ENCODE measurements at regions not wholly inside any gene's neighbourhood (a gene's known extent, or its start where the extent isn't known, plus 50 kb on each side); places are given as distances from the start of the nearest gene placed in this dataset.
"Not testable (repeated sequence)": the region's sequence is repeated elsewhere in the genome, so short reads cannot be mapped to it uniquely, and the experiment has no call there.

- DNase-seq (no peak), ATAC-seq (ENCODE audit: poor library complexity) (no peak)
- intact Hi-C loops (cut with DNase I), result no loop called here
These were observed 213.4 kb downstream of the PALM2AKAP2 start for GRCh38 chr9:109993250-109993978.

DNA sequence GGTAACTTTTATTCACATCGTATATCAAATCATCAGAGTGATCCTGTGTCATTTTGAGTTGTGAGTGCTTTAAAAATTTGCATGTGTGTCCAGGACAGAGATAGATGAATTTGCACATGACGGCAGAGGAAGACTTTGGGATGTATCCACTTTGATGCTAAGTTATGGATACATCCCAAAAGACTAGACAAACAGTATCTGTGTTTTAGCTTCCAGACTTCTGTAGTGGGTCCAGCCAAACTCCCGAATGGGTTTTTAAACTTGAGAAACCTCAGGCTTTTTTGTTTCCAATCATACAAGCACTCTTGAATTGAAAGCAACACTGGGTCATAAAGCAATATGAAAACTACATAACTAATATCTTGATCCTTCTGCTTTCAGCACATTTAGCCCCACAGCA lies 213.8 kb downstream of the C9orf152 start:
- DNase-seq (no peak), ATAC-seq (ENCODE audit: poor library complexity) (no peak)
- intact Hi-C loops (cut with DNase I), result no loop called here

GRCh38 chr9:109996936-109997580 lies 210.9 kb downstream of the C9orf152 start:
- intact Hi-C loops (cut with DNase I), result no loop called here
- DNase-seq (no peak), ATAC-seq (ENCODE audit: poor library complexity) (no peak)

DNA sequence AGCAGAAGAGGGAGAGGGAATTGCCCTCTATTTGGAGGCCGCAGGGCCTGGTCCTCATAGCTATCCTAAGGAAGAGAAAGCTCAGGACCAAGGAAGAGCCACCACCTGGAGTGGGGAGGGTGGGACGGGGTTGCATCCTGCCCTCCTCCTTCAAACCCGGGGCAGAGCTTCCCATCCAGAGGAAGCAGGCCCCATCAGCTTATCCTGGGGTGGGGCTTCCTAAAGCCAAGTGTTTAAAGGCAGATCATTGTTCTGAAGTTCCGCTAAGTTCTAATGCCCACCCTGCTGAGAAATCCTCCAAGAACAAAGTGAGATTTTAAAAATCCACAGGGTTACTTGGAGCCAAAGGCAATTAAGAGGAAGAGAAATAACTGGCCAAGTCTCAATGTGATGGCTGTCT lies 210.3 kb downstream of the C9orf152 start:
- ATAC-seq (ENCODE audit: poor library complexity) (peak; percentile 31), DNase-seq (no peak)
- intact Hi-C loops (cut with DNase I), result no loop called here

GRCh38 chr9:110005521-110005920 lies 202.4 kb downstream of the C9orf152 start:
- intact Hi-C loops (cut with DNase I); DNase-seq; ATAC-seq (ENCODE audit: poor library complexity): not testable (repeated sequence)

- intact Hi-C loops (cut with DNase I), result no loop called here
- DNase-seq (no peak), ATAC-seq (ENCODE audit: poor library complexity) (no peak)
These were observed 201.3 kb downstream of the C9orf152 start for GRCh38 chr9:110006657-110007056.

DNA sequence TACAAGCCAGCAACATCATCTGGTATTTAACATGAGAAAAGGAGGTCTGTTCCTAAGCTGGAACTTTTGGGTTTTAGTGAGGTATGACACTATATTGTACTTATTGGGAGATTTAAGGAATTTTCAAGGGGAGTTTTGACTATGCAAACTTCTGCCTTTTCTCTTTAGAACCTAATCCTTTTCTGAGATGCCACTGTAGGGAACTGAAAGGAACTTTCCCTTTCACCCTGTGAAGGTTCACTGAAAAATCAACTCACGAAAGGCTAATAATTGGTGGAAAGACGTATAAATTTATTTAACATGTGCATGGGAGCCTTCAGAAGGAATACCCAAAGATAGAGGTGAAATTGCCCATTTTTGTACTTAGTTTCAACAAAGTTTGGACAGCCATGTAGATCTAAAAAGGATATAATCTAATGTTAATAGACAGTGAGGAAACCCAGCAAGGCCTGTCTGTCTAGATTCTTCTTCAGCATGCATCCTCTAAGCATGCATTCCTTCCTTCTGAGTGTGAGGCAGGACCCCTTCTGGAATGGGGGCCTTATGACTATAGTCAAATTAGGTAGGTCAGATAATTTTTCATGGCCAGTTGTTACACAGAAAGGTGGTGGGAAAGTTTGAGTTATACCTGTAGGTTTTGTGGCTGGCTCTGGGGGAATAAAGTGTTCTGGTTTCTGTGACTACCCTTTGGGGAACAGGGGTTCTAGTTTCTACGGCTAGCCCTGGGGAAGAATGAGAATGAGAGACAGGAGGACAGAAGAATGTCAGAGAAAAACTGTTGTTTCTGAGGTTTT lies 200.3 kb downstream of the C9orf152 start:
- intact Hi-C loops (cut with DNase I), result no loop called here
- no peak for ATAC-seq (ENCODE audit: poor library complexity)

DNA sequence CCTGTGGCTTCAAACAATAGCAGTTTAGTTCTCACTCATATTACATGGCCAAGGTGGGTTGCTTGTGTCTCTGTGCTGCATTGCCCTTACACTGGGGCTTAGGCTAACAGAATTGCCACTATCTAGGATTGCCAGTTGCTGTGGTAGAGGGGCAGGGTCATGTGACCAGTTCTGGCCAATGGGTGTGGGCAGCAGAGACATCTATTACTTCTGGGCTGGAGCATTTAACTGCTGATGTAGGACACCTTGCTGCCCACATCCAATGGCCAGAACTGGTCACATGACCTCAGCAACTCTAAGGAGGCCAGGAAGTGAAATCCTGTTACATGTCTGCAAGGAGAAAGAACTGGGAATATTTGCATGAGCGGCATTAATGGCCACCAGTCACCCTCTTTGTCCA lies 199.3 kb downstream of the C9orf152 start:
- no peak for DNase-seq
- intact Hi-C loops (cut with DNase I), result no loop called here
- ATAC-seq (ENCODE audit: poor library complexity), result no peak

More for the DNA sequence above, 200.3 kb downstream of the C9orf152 start:
- no peak for DNase-seq

DNA sequence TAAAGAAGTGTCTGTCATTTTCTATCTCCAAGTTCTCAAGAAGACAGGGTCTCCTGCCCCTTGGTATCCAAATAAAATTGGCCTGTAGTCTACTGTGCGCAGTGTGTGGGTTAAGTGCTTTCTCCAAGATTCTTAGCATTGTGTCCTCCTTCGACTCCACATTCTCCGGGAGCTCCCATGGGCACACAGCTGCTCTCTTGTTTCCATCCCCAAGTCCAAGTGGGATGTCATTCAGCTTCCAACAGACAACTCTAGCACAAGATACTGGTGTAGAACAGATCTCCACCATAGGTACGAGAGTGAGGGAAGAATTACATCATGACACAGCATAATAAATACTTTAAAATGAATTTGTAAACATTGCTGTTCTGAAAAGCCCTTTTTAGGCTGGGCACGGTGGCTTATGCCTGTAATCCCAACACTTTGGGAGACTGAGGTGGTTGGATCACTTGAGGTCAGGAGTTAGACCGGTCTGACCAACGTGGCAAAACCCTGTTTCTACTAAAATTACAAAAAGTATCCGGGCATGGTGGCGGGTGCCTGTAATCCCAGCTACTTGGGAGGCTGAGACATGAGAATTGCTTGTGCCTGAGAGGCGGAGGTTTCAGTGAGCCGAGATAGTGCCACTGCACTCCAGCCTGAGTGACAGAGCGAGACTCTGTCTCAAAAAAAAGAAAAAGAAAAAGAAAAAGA lies 196.2 kb downstream of the C9orf152 start:
- DNase-seq (no peak), ATAC-seq (ENCODE audit: poor library complexity) (no peak)
- intact Hi-C loops (cut with DNase I), result no loop called here

DNA sequence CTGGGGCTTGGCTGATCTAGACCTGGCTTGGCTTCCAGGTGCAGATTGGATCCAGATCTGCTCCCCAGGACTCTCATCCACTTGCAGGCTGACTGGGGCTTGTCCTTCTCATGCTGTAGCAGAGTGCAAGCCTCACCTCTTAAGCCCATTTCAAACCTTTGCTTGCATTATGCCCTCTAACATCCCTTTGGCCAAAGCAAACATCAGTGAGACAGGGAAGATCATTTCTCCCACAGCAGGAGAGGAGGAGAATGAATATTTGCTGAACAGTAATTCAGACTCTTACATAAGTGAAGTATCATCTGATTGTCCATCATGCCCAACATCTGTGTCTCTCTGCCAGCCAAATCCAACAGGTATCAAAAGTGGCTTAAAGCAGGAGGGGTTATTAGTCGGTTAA lies 194.9 kb downstream of the C9orf152 start:
- ATAC-seq (ENCODE audit: poor library complexity) (no peak), DNase-seq (no peak)
- intact Hi-C loops (cut with DNase I), result no loop called here

- ATAC-seq (ENCODE audit: poor library complexity) (no peak), DNase-seq (no peak)
- intact Hi-C loops (cut with DNase I), result no loop called here
These were observed 192.2 kb downstream of the C9orf152 start for GRCh38 chr9:110015759-110016158.

GRCh38 chr9:110016340-110016739 lies 191.6 kb downstream of the C9orf152 start:
- DNase-seq (no peak), ATAC-seq (ENCODE audit: poor library complexity) (no peak)
- intact Hi-C loops (cut with DNase I), result no loop called here

DNA sequence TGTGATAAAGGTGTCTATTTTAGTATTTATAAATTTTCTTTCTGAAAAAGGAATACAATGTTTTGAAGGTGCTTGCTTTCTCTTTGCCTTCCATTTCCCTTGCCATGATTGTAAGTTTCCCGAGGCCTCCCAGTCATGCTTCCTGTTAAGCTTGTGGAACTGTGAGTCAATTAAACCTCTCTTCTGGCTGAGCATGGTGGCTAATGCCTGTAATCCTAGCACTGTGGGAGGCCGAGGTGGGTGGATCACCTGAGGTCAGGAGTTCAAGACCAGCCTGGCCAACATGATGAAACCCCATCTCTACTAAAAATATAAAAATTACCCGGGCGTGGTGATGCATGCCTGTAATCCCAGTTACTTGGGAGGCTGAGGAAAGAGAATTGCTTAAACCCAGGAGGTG lies 187.7 kb downstream of the C9orf152 start:
- ATAC-seq (ENCODE audit: poor library complexity), result not testable (repeated sequence)

DNA sequence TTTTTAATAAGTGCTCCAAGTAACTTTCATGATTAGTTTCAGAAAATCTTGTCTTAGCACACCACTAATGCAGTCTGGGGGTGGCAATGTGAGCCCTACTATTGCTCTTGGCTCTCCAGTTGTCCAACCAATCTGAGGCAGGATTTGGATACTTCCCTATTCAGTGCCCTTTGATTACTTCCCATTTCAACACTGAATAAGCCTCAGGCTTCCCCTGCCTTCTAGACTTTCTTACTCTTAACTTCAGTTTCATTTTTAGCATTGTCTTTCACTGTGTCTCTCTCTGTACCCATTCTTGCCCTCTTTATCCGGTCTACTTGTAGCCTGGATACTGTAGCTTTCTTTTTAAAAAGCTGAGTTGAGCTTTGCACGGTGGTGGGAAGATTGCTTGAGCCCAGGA lies 186.1 kb downstream of the C9orf152 start:
- ATAC-seq (ENCODE audit: poor library complexity) (peak; percentile 52), DNase-seq (no peak)
- intact Hi-C loops (cut with DNase I), result no loop called here

More for the DNA sequence above, 187.7 kb downstream of the C9orf152 start:
- intact Hi-C loops (cut with DNase I); DNase-seq: not testable (repeated sequence)

- ATAC-seq (ENCODE audit: poor library complexity); intact Hi-C loops (cut with DNase I); DNase-seq: not testable (repeated sequence)
These were observed 184.7 kb downstream of the C9orf152 start for GRCh38 chr9:110023221-110023620.

GRCh38 chr9:110025551-110026170 lies 182.3 kb downstream of the C9orf152 start:
- DNase-seq (no peak), ATAC-seq (ENCODE audit: poor library complexity) (no peak)
- intact Hi-C loops (cut with DNase I), result no loop called here

DNA sequence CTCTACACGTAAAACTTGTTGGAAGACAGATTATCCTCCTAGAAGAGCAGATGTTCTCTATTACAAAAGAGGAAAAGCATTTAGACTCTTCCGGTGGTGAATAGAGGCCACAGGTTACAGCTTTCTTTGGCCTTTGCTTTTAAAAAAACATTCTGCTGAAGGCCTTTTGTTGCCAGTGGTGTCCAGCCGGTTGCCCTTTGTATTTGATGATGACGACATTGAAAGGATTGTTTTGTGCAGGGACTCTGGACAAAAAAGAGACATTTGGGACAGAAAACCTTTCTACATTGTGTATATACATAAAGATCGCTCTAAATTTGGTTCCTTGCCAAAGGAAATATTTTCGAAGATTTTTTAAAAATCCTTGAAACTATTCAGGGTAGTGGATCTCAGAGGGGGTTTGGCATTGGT lies 180.3 kb downstream of the C9orf152 start:
- ATAC-seq (ENCODE audit: poor library complexity), result peak; percentile 59
- intact Hi-C loops (cut with DNase I), result no loop called here
- no peak for DNase-seq

DNA sequence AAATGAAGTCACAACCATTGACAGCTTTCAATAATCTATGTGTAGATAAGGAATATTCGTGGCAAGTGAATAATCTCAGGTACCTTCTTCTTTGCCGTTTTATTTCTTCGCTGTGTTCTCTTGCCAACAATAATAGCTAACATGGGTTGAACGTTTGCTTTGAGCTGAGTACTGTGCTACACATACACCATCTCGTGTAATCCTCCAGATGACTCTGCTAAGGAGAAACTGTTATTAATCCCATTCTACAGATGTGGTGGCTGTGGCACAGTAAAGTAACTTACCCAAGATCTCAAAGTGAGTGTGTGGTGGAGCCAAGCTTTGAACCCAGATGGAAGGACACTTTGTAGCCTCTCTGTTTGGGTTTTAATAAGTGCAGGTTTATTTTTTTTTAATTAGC lies 179.7 kb downstream of the C9orf152 start:
- intact Hi-C loops (cut with DNase I), result no loop called here
- DNase-seq, result no peak
- no peak for ATAC-seq (ENCODE audit: poor library complexity)

GRCh38 chr9:110028676-110029075 lies 179.3 kb downstream of the C9orf152 start:
- peak; percentile 32 for ATAC-seq (ENCODE audit: poor library complexity)
- intact Hi-C loops (cut with DNase I), result no loop called here
- DNase-seq, result no peak

Data from Right ventricle myocardium superior (tissue), 1 donor.